DND-41 (cell line): ENCODE measurements at regions not wholly inside any gene's neighbourhood (a gene's known extent, or its start where the extent isn't known, plus 50 kb on each side); places are given as distances from the start of the nearest gene placed in this dataset.

Source experiments
- ATAC-seq: fragments of 200-7000 bp; cut with Tn5 transposase; 3 replicates; pipeline ENCODE4 v1.9.1; 2021; ENCODE audit warnings: low read depth; ENCODE audit not compliant: insufficient read depth
- DNase-seq: peaks from one replicate; pipeline ENCODE4 v3.0.0-alpha.2; 2020
- H2AFZ ChIP-seq: 2 replicates; pipeline ENCODE4 v1.6.0; 2012; ENCODE audit warnings: low read depth, low read length
- H3K27ac ChIP-seq: 2 replicates; pipeline ENCODE4 v1.5.1; 2012; ENCODE audit warnings: low read length, inconsistent platforms
- H3K27me3 ChIP-seq: fragments of 200-600 bp; sonication (generic); 2 replicates; pipeline ENCODE4 v1.6.0; 2012; ENCODE audit warnings: low read length, mild to moderate bottlenecking, inconsistent platforms; ENCODE audit not compliant: insufficient read depth, poor library complexity
- H3K36me3 ChIP-seq: 2 replicates; pipeline ENCODE4 v1.5.1; 2012; ENCODE audit warnings: low read length, inconsistent platforms; ENCODE audit not compliant: insufficient read depth
- H3K4me1 ChIP-seq: 2 replicates; pipeline ENCODE4 v1.5.1; 2012; ENCODE audit warnings: mild to moderate bottlenecking, low read length; ENCODE audit not compliant: insufficient read depth
- H3K4me2 ChIP-seq: 2 replicates; pipeline ENCODE4 v1.6.0; 2012; ENCODE audit warnings: mild to moderate bottlenecking, moderate library complexity, low read length, inconsistent platforms; ENCODE audit not compliant: insufficient read depth
- H3K4me3 ChIP-seq, 2 experiments: fragments of 200-600 bp in 1 of 2; shearing (Covaris generic) in 1 of 2; 2 replicates each; pipeline ENCODE4 v1.5.1; 2012 to 2016; ENCODE audit warnings: inconsistent platforms in 2 of 2, low read length in 2 of 2, mild to moderate bottlenecking in 2 of 2, low read depth in 1 of 2, moderate library complexity in 1 of 2
- H3K79me2 ChIP-seq: 2 replicates; pipeline ENCODE4 v1.6.0; 2012; ENCODE audit warnings: low read length, inconsistent platforms; ENCODE audit not compliant: insufficient read depth
- H3K9ac ChIP-seq: 2 replicates; pipeline ENCODE4 v1.6.0; 2012; ENCODE audit warnings: low read depth, mild to moderate bottlenecking, inconsistent platforms, low read length, moderate library complexity
- H3K9me3 ChIP-seq: 2 replicates; pipeline ENCODE4 v1.5.1; 2012; ENCODE audit warnings: low read length, moderate library complexity, mild to moderate bottlenecking, inconsistent platforms; ENCODE audit not compliant: insufficient read depth, severe bottlenecking
- H4K20me1 ChIP-seq: 2 replicates; pipeline ENCODE4 v1.6.0; 2012; ENCODE audit warnings: low read length; ENCODE audit not compliant: insufficient read depth
- EZH2 ChIP-seq: IDR thresholded peaks from 3 replicates; pipeline ENCODE4 v1.6.1; 2012; ENCODE audit warnings: borderline replicate concordance, low read depth, mild to moderate bottlenecking, moderate library complexity, low read length, inconsistent platforms; ENCODE audit not compliant: severe bottlenecking
- TF ChIP-seq, protein P1 (sequence below): IDR thresholded peaks from 2 replicates; pipeline ENCODE4 v1.5.1; 2012; ENCODE audit warnings: borderline replicate concordance, low read length, moderate library complexity, mild to moderate bottlenecking; ENCODE audit not compliant: poor library complexity, severe bottlenecking; ENCODE audit errors: extremely low read depth

DNA sequence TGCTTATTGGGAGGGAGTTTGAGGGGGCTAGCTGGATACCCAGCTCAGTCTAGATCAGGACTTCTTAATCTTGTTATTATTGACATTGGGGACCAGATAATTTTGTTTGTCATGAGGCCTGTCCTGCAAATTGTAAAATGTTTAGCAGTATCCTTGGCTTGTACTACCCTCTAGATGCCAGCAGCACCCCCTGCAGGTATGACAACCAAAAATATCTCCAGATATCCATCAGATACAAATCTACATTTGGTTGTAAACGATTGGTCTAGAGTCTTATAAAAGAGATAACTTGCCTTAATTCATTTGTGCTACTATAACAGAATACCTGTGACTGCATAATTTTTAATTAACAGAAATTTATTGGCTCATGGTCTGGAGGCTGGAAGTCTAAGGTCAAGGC is 1232.2 kb downstream of the XPNPEP1 start:
- H3K27ac ChIP-seq: no peak overlapping the region
- no peak overlapping the region for H3K9ac ChIP-seq
- H3K27me3 ChIP-seq: no peaks in the 10 kb centered on the region
- H3K4me1 ChIP-seq: no peaks in the 10 kb centered on the region
- no peak for DNase-seq
- no peaks in the 10 kb centered on the region for H4K20me1 ChIP-seq
- H3K79me2 ChIP-seq: no peaks in the 10 kb centered on the region
- H3K4me3 ChIP-seq: no peak overlapping the region
- no peaks in the 10 kb centered on the region for H3K36me3 ChIP-seq
- ATAC-seq: no peak
- H3K9me3 ChIP-seq: no peaks in the 10 kb centered on the region
- no peak overlapping the region for H2AFZ ChIP-seq
- H3K4me2 ChIP-seq: no peak overlapping the region
- no peak for TF ChIP-seq EZH2
- TF ChIP-seq, protein P1, sequence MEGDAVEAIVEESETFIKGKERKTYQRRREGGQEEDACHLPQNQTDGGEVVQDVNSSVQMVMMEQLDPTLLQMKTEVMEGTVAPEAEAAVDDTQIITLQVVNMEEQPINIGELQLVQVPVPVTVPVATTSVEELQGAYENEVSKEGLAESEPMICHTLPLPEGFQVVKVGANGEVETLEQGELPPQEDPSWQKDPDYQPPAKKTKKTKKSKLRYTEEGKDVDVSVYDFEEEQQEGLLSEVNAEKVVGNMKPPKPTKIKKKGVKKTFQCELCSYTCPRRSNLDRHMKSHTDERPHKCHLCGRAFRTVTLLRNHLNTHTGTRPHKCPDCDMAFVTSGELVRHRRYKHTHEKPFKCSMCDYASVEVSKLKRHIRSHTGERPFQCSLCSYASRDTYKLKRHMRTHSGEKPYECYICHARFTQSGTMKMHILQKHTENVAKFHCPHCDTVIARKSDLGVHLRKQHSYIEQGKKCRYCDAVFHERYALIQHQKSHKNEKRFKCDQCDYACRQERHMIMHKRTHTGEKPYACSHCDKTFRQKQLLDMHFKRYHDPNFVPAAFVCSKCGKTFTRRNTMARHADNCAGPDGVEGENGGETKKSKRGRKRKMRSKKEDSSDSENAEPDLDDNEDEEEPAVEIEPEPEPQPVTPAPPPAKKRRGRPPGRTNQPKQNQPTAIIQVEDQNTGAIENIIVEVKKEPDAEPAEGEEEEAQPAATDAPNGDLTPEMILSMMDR: no peak

GRCh38 chr10:108690530-108690929 is 1232.8 kb downstream of the XPNPEP1 start:
- DNase-seq: no peak
- Histone ChIP-seq H3K27ac (no peak overlapping the region), H4K20me1 (no peaks in the 10 kb centered on the region), H3K9ac (no peak overlapping the region), H3K9me3 (no peaks in the 10 kb centered on the region), H3K79me2 (no peaks in the 10 kb centered on the region), H3K27me3 (no peaks in the 10 kb centered on the region), H2AFZ (no peak overlapping the region), H3K4me1 (no peaks in the 10 kb centered on the region), H3K4me3 (no peak overlapping the region), H3K36me3 (no peaks in the 10 kb centered on the region), H3K4me2 (no peak overlapping the region)
- no peak for TF ChIP-seq EZH2
- TF ChIP-seq, protein P1: no peak
- no peak for ATAC-seq

- DNase-seq (no peak), ATAC-seq (no peak)
- no peak overlapping the region for H3K4me2 ChIP-seq
- no peak overlapping the region for H3K27ac ChIP-seq
- H3K36me3 ChIP-seq: no peaks in the 10 kb centered on the region
- no peaks in the 10 kb centered on the region for H3K4me1 ChIP-seq
- no peak for TF ChIP-seq EZH2
- TF ChIP-seq, protein P1: no peak
- no peaks in the 10 kb centered on the region for H3K9me3 ChIP-seq
- H3K9ac ChIP-seq: no peak overlapping the region
- no peaks in the 10 kb centered on the region for H4K20me1 ChIP-seq
- no peak overlapping the region for H2AFZ ChIP-seq
- H3K79me2 ChIP-seq: no peaks in the 10 kb centered on the region
- no peaks in the 10 kb centered on the region for H3K27me3 ChIP-seq
- H3K4me3 ChIP-seq: no peak overlapping the region
Measured at GRCh38 chr10:108689891-108690290, 1233.4 kb downstream of the XPNPEP1 start.

- no peaks in the 10 kb centered on the region for H3K4me1 ChIP-seq
- H2AFZ ChIP-seq: no peak overlapping the region
- no peaks in the 10 kb centered on the region for H4K20me1 ChIP-seq
- H3K9ac ChIP-seq: no peak overlapping the region
- no peak overlapping the region for H3K4me2 ChIP-seq
- H3K27ac ChIP-seq: no peak overlapping the region
- no peaks in the 10 kb centered on the region for H3K36me3 ChIP-seq
- no peak for ATAC-seq
- no peak overlapping the region for H3K4me3 ChIP-seq
- no peak for DNase-seq
- no peaks in the 10 kb centered on the region for H3K79me2 ChIP-seq
- H3K9me3 ChIP-seq: no peaks in the 10 kb centered on the region
- TF ChIP-seq, protein P1: no peak
- no peak for TF ChIP-seq EZH2
- H3K27me3 ChIP-seq: no peaks in the 10 kb centered on the region
Measured at GRCh38 chr10:108688314-108688713, 1235.0 kb downstream of the XPNPEP1 start.
